ENCODE measurements at regions not wholly inside any gene's neighbourhood (a gene's known extent, or its start where the extent isn't known, plus 50 kb on each side); places are given as distances from the start of the nearest gene placed in this dataset.

GRCh38 chr14:89032086-89032649, 207.7 kb downstream of the TTC8 start:
- DNase-seq: no peak
- no peak for TF ChIP-seq POLR2A (IDR thresholded peaks at IDR 0.05)
- peaks cover 18% of the 10 kb centered on the region for H3K27me3 ChIP-seq
- H3K36me3 ChIP-seq: no peaks in the 10 kb centered on the region
- in situ Hi-C loops (cut with MboI; ENCODE audit: low pct_ligation_motif_present in 1 of 4, low pct_unique_long_range_greater_than_20kb in 1 of 4, low sequenced_read_pairs in 3 of 4) (loop anchor here (25.0 kb wide), 5 partner anchors 355 to 1205 kb away; partner anchors contain the start of gene FOXN3 (in 1 of the 4)), intact Hi-C loops (cut with DNase I; ENCODE audit: low total_unique reads) (no loop called here)
- no peak overlapping the region for H3K4me3 ChIP-seq
- no peaks in the 10 kb centered on the region for H3K9me3 ChIP-seq
- H3K27ac ChIP-seq: no peak overlapping the region
- peaks cover 0 to 6% (median 5%) of the 10 kb centered on the region in 4 donors for H3K4me1 ChIP-seq
- WGBS, 2 donors (ENCODE audit: low coverage in 1 of 2): 88% methylated on average over 8 of the region's 8 CpGs; no CpG with 5 or more reads in 1 of the 2 donors

GRCh38 chr14:89033756-89034155, 209.3 kb downstream of the TTC8 start:
- intact Hi-C loops (cut with DNase I; ENCODE audit: low total_unique reads) (no loop called here), in situ Hi-C loops (cut with MboI; ENCODE audit: low pct_ligation_motif_present in 1 of 4, low pct_unique_long_range_greater_than_20kb in 1 of 4, low sequenced_read_pairs in 3 of 4) (loop anchor here (25.0 kb wide), 5 partner anchors 354 to 1204 kb away; partner anchors contain the start of gene FOXN3 (in 1 of the 4))
- Histone ChIP-seq H3K4me1 (no peaks in the 10 kb centered on the region), H3K27ac (no peak overlapping the region), H3K36me3 (no peaks in the 10 kb centered on the region), H3K4me3 (no peak overlapping the region), H3K9me3 (no peaks in the 10 kb centered on the region), H3K27me3 (peaks cover 6% of the 10 kb centered on the region)
- WGBS, 2 donors (ENCODE audit: low coverage in 1 of 2): 90 to 91% methylated on average over 6 of the region's 6 CpGs
- TF ChIP-seq POLR2AphosphoS5 (IDR thresholded peaks at IDR 0.05) (no peak), CTCF (IDR thresholded peaks at IDR 0.05) (no peak), EP300 (IDR thresholded peaks at IDR 0.05; ENCODE audit: low read depth) (no peak), POLR2A (IDR thresholded peaks at IDR 0.05) (no peak)
- no peak for DNase-seq

GRCh38 chr14:89036371-89036770, 211.9 kb downstream of the TTC8 start:
- H3K27ac ChIP-seq: no peak overlapping the region
- no peaks in the 10 kb centered on the region for H3K36me3 ChIP-seq
- H3K9me3 ChIP-seq: no peaks in the 10 kb centered on the region
- intact Hi-C loops (cut with DNase I; ENCODE audit: low total_unique reads): no loop called here
- in situ Hi-C loops (cut with MboI; ENCODE audit: low pct_ligation_motif_present in 1 of 4, low pct_unique_long_range_greater_than_20kb in 1 of 4, low sequenced_read_pairs in 3 of 4): loop anchor here (5.0 to 25.0 kb wide), 6 partner anchors 351 to 1201 kb away; partner anchors contain the start of gene FOXN3 (in 1 of the 4)
- H3K4me1 ChIP-seq: peaks cover under 1 to 13% (median 7%) of the 10 kb centered on the region in 4 donors
- H3K27me3 ChIP-seq: no peaks in the 10 kb centered on the region
- TF ChIP-seq CTCF (IDR thresholded peaks at IDR 0.05) (no peak), POLR2AphosphoS5 (IDR thresholded peaks at IDR 0.05) (no peak), EP300 (IDR thresholded peaks at IDR 0.05; ENCODE audit: low read depth) (no peak), POLR2A (IDR thresholded peaks at IDR 0.05) (no peak)
- 87% methylated on average over 3 of the region's 3 CpGs; no CpG with 5 or more reads in 1 of the 2 donors for WGBS, 2 donors (ENCODE audit: low coverage in 1 of 2)
- no peak for DNase-seq
- H3K4me3 ChIP-seq: no peak overlapping the region

GRCh38 chr14:89037065-89037464, 212.6 kb downstream of the TTC8 start:
- H3K36me3 ChIP-seq: no peaks in the 10 kb centered on the region
- H3K4me1 ChIP-seq: peaks cover 3 to 20% (median 8%) of the 10 kb centered on the region in 4 donors
- 93 to 98% methylated on average over 3 of the region's 3 CpGs for WGBS, 2 donors (ENCODE audit: low coverage in 1 of 2)
- intact Hi-C loops (cut with DNase I; ENCODE audit: low total_unique reads): no loop called here
- no peak overlapping the region for H3K4me3 ChIP-seq
- no peaks in the 10 kb centered on the region for H3K27me3 ChIP-seq
- H3K9me3 ChIP-seq: no peaks in the 10 kb centered on the region
- TF ChIP-seq CTCF (IDR thresholded peaks at IDR 0.05): no peak
- TF ChIP-seq POLR2A (IDR thresholded peaks at IDR 0.05): no peak
- no peak for TF ChIP-seq POLR2AphosphoS5 (IDR thresholded peaks at IDR 0.05)
- no peak for TF ChIP-seq EP300 (IDR thresholded peaks at IDR 0.05; ENCODE audit: low read depth)
- in situ Hi-C loops (cut with MboI; ENCODE audit: low pct_ligation_motif_present in 1 of 4, low pct_unique_long_range_greater_than_20kb in 1 of 4, low sequenced_read_pairs in 3 of 4): loop anchor here (5.0 to 25.0 kb wide), 6 partner anchors 350 to 1200 kb away; partner anchors contain the start of gene FOXN3 (in 1 of the 4)
- DNase-seq: no peak
- H3K27ac ChIP-seq: no peak overlapping the region

All from transverse colon (tissue), 4 donors.